ENCODE measurements at regions not wholly inside any gene's neighbourhood (a gene's known extent, or its start where the extent isn't known, plus 50 kb on each side); places are given as distances from the start of the nearest gene placed in this dataset.

DNA sequence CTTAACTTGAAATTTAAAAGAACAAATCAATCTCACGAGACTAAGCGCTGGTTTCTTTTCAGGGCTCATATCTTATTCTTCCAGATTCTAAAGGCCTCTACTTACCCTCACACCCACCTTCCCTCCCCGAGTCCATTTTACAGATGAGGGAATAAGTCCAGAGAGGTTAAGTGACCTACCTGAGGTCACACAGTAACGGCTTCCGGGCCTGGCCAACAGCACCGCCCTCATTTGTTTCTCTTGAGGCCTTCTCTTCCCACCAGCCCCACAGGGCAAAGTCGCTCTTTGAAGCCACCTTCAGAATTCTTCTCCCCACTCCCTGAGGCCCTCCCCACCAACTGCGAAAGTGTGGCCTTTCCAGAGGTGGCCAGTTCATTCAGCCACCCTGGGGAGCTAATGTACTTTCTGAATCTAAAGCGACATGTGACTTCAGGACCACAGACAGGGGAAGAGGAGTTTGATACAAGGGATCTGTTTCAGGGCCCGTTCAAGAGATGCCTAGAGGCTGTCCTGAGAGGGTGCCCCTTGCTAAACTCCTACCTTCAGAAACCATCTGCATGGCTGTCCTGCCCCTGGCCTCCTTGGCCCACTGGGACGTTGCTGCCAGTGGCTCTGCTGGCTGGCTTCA lies 275.3 kb downstream of the HAUS1 start:
- Histone ChIP-seq H3K9me3 (ENCODE audit: control insufficient read depth, insufficient read depth, low read depth, low read length) (no peaks in the 10 kb centered on the region), H3K27ac (ENCODE audit: low read depth, low read length) (no peak overlapping the region), H3K4me1 (ENCODE audit: control insufficient read depth, insufficient read depth, low read length) (no peaks in the 10 kb centered on the region), H3K9ac (ENCODE audit: low read length) (no peak overlapping the region), H3K36me3 (ENCODE audit: control insufficient read depth, insufficient read depth, low read length) (no peaks in the 10 kb centered on the region), H3K4me3 (ENCODE audit: low read depth, low read length) (no peak overlapping the region), H3K27me3 (ENCODE audit: control insufficient read depth, insufficient read depth, low read length) (no peaks in the 10 kb centered on the region)

DNA sequence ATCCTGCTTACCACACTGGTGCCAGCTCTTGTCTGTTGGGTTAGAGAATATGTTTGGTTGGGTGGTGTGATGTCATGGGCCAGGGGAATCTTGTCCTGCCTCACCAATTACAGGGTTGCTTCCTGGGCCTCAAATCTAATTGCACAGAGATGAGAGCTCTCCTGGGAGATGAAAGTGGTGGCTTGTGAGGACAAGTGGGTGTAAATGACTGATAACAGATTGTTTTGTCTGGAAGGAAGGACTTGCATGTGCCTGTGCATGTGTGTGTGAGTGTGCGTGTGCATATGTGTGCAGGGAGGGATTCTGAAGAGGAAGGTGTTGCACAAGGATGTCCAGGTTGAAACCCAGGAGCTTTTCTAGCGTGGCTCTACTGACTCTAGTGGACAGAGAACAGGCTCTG lies 271.9 kb downstream of the LOXHD1 start:
- Histone ChIP-seq H3K4me1 (ENCODE audit: control insufficient read depth, insufficient read depth, low read length) (no peaks in the 10 kb centered on the region), H3K9ac (ENCODE audit: low read length) (no peak overlapping the region), H3K27me3 (ENCODE audit: control insufficient read depth, insufficient read depth, low read length) (no peaks in the 10 kb centered on the region), H3K27ac (ENCODE audit: low read depth, low read length) (no peak overlapping the region), H3K9me3 (ENCODE audit: control insufficient read depth, insufficient read depth, low read depth, low read length) (no peaks in the 10 kb centered on the region), H3K36me3 (ENCODE audit: control insufficient read depth, insufficient read depth, low read length) (no peaks in the 10 kb centered on the region), H3K4me3 (ENCODE audit: low read depth, low read length) (no peak overlapping the region)

DNA sequence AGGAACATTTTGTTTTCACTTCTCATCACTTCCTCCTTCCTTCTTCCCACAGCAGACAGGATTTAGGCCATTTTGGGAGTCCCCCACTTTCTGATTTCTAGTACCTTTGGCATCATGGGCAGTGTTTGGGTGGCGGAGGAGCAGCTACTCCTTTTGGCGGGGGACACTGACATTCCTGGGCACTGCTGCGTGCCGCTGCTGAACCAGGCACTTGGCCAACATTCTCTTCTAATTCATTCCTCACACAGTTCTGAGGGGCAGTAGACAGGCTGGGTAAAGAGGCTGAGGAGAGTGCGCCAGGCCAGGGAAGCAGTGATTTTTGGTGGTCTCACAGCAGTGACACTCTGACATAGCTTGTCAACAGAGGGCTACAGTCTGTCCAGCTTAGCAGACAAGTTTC lies 270.2 kb downstream of the LOXHD1 start:
- H3K36me3 ChIP-seq (ENCODE audit: control insufficient read depth, insufficient read depth, low read length): no peaks in the 10 kb centered on the region
- no peak overlapping the region for H3K4me3 ChIP-seq (ENCODE audit: low read depth, low read length)
- H3K4me1 ChIP-seq (ENCODE audit: control insufficient read depth, insufficient read depth, low read length): no peaks in the 10 kb centered on the region
- H3K9ac ChIP-seq (ENCODE audit: low read length): no peak overlapping the region
- no peak overlapping the region for H3K27ac ChIP-seq (ENCODE audit: low read depth, low read length)
- H3K9me3 ChIP-seq (ENCODE audit: control insufficient read depth, insufficient read depth, low read depth, low read length): no peaks in the 10 kb centered on the region
- no peaks in the 10 kb centered on the region for H3K27me3 ChIP-seq (ENCODE audit: control insufficient read depth, insufficient read depth, low read length)

DNA sequence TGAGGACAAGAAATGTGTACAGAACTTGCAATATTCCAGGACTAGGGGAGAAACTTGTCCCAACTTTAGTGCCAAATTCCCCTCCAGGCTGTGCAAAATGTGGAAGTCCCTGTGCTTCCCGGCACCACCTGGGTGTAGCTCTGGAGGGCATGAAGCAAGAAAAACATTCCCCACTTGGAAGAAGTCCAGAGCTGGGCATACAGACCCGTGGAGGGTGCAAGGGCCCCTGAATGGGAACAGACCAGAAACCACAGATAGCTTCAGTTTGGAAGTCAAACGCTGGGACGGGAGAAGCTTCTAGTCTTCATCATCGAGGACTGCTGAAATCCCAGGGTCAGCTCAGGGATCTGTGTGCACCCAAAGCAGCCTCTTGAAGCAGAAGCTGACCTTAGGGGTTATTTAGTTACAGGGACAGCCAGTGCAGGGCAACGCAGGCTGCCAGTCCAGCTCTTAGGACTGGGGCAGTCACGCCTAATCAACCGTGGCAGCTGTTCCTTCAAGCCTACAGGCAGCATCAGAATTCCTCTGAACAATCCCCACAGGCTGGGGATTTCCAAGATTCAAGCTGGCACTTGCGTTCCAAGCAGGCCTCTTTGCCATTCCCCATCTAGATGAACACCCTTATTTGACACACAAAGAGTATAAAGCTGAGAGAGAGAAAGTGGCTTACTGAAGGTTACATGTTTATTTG lies 269.4 kb downstream of the LOXHD1 start:
- H3K27me3 ChIP-seq (ENCODE audit: control insufficient read depth, insufficient read depth, low read length): no peaks in the 10 kb centered on the region
- no peak overlapping the region for H3K4me3 ChIP-seq (ENCODE audit: low read depth, low read length)
- H3K4me1 ChIP-seq (ENCODE audit: control insufficient read depth, insufficient read depth, low read length): no peaks in the 10 kb centered on the region
- H3K9ac ChIP-seq (ENCODE audit: low read length): no peak overlapping the region
- no peaks in the 10 kb centered on the region for H3K36me3 ChIP-seq (ENCODE audit: control insufficient read depth, insufficient read depth, low read length)
- no peak overlapping the region for H3K27ac ChIP-seq (ENCODE audit: low read depth, low read length)
- H3K9me3 ChIP-seq (ENCODE audit: control insufficient read depth, insufficient read depth, low read depth, low read length): no peaks in the 10 kb centered on the region

DNA sequence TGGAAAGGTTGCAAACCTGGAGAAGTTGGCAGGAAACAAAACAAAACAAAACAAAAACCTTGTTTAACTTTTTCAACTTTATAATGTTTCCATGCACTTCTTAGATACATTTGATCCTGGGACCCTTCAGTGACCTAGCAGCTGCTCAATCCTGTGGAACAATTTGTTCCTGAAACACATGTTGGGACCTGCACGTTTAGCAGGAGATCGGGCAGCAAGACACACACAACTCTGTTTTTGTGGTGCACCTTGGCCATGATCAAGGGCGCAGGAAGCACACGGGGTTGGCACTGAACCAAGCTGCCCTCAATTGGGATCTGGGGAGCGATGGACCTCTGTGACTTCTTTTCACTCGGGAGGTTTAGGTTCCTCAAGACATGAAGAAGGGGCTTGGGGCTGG lies 268.7 kb downstream of the LOXHD1 start:
- Histone ChIP-seq H3K27ac (ENCODE audit: low read depth, low read length) (no peak overlapping the region), H3K9ac (ENCODE audit: low read length) (no peak overlapping the region), H3K36me3 (ENCODE audit: control insufficient read depth, insufficient read depth, low read length) (no peaks in the 10 kb centered on the region), H3K9me3 (ENCODE audit: control insufficient read depth, insufficient read depth, low read depth, low read length) (no peaks in the 10 kb centered on the region), H3K4me3 (ENCODE audit: low read depth, low read length) (no peak overlapping the region), H3K4me1 (ENCODE audit: control insufficient read depth, insufficient read depth, low read length) (no peaks in the 10 kb centered on the region), H3K27me3 (ENCODE audit: control insufficient read depth, insufficient read depth, low read length) (no peaks in the 10 kb centered on the region)

DNA sequence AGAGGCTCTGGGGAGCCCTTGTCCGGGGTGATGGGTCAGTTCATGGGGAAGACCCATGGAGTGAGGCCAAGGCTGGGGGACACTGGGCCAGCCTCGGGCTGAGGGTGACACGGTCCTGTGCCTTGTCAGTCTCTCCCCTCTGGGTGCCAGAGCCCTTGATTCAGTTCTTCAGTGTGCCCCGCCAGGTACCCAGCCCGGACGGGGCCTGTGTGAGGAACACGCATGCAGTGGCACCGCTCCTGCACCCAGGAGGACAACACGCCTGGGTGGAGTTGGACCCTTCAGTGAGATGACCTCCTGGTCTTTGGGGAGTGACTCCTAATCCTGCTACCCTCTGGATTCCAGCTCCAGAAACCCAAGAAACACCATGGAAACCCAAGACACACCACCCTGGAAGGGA lies 264.4 kb downstream of the LOXHD1 start:
- H3K36me3 ChIP-seq (ENCODE audit: control insufficient read depth, insufficient read depth, low read length): no peaks in the 10 kb centered on the region
- no peak overlapping the region for H3K27ac ChIP-seq (ENCODE audit: low read depth, low read length)
- no peaks in the 10 kb centered on the region for H3K27me3 ChIP-seq (ENCODE audit: control insufficient read depth, insufficient read depth, low read length)
- H3K4me1 ChIP-seq (ENCODE audit: control insufficient read depth, insufficient read depth, low read length): no peaks in the 10 kb centered on the region
- H3K4me3 ChIP-seq (ENCODE audit: low read depth, low read length): no peak overlapping the region
- H3K9ac ChIP-seq (ENCODE audit: low read length): no peak overlapping the region
- no peaks in the 10 kb centered on the region for H3K9me3 ChIP-seq (ENCODE audit: control insufficient read depth, insufficient read depth, low read depth, low read length)

DNA sequence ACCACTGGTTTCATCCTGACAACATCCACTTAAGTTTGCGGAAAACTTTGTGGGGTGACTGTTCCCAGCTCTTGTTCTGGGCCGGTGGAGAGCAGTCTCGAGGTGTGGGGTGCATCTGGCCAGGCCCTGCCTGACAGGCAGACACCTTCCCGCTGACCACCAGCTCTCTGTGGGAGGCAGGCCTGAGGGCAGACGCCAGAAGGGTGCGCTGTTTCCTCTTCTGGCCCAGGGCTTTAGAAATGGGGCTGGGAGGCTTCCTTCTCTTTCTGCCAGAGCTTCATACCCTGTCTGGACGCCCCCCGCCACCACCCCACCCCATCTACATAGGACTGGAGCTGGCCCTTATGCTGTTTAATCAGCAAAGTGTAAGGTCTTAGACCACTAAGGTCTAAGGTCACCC lies 263.8 kb downstream of the LOXHD1 start:
- H3K9ac ChIP-seq (ENCODE audit: low read length): no peak overlapping the region
- H3K27ac ChIP-seq (ENCODE audit: low read depth, low read length): no peak overlapping the region
- no peaks in the 10 kb centered on the region for H3K4me1 ChIP-seq (ENCODE audit: control insufficient read depth, insufficient read depth, low read length)
- no peaks in the 10 kb centered on the region for H3K36me3 ChIP-seq (ENCODE audit: control insufficient read depth, insufficient read depth, low read length)
- no peak overlapping the region for H3K4me3 ChIP-seq (ENCODE audit: low read depth, low read length)
- no peaks in the 10 kb centered on the region for H3K9me3 ChIP-seq (ENCODE audit: control insufficient read depth, insufficient read depth, low read depth, low read length)
- H3K27me3 ChIP-seq (ENCODE audit: control insufficient read depth, insufficient read depth, low read length): no peaks in the 10 kb centered on the region

DNA sequence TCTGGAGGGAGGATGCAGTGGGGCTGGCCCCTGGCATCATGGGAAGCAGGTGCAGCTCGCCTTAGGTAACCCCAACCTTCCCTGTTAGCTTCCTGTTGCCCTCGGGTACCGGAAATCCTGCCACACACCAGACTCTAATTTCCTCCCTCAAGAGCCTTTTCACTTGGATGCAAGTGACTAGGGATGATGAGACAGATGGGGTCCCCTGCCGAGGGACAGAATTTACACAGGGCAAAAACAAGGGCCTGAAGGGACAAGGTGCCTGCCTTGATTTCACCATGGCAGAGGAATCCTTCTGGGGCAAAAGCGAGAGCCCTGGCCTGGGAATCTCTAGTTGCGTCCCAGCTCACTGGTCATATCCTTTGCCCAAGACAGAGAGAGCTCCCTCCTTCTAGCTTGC lies 263.1 kb downstream of the LOXHD1 start:
- no peaks in the 10 kb centered on the region for H3K9me3 ChIP-seq (ENCODE audit: control insufficient read depth, insufficient read depth, low read depth, low read length)
- no peak overlapping the region for H3K9ac ChIP-seq (ENCODE audit: low read length)
- H3K4me3 ChIP-seq (ENCODE audit: low read depth, low read length): no peak overlapping the region
- H3K27me3 ChIP-seq (ENCODE audit: control insufficient read depth, insufficient read depth, low read length): no peaks in the 10 kb centered on the region
- no peak overlapping the region for H3K27ac ChIP-seq (ENCODE audit: low read depth, low read length)
- H3K36me3 ChIP-seq (ENCODE audit: control insufficient read depth, insufficient read depth, low read length): no peaks in the 10 kb centered on the region
- H3K4me1 ChIP-seq (ENCODE audit: control insufficient read depth, insufficient read depth, low read length): no peaks in the 10 kb centered on the region

DNA sequence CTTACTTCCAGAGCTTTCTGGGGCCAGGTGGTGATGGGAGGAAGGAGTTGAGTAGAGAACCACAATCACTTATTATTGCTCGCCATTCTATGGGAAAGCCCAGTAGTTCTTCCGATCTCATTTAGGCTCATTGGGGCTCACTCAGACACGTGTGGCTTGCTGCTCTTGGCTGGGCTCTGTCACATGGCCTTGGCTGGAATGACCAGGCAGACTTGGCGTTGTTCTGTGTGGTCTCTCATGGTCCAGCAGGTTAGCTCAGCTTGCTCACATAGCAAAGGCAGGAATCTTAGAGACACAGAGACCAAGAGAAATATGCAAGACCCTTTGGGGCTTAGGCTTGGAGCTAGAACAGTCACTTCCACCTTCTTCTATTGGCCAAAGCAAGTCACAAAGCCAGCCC lies 261.2 kb downstream of the LOXHD1 start:
- no peaks in the 10 kb centered on the region for H3K9me3 ChIP-seq (ENCODE audit: control insufficient read depth, insufficient read depth, low read depth, low read length)
- H3K27ac ChIP-seq (ENCODE audit: low read depth, low read length): no peak overlapping the region
- H3K36me3 ChIP-seq (ENCODE audit: control insufficient read depth, insufficient read depth, low read length): no peaks in the 10 kb centered on the region
- no peaks in the 10 kb centered on the region for H3K27me3 ChIP-seq (ENCODE audit: control insufficient read depth, insufficient read depth, low read length)
- H3K4me1 ChIP-seq (ENCODE audit: control insufficient read depth, insufficient read depth, low read length): no peaks in the 10 kb centered on the region
- H3K4me3 ChIP-seq (ENCODE audit: low read depth, low read length): no peak overlapping the region
- H3K9ac ChIP-seq (ENCODE audit: low read length): no peak overlapping the region

DNA sequence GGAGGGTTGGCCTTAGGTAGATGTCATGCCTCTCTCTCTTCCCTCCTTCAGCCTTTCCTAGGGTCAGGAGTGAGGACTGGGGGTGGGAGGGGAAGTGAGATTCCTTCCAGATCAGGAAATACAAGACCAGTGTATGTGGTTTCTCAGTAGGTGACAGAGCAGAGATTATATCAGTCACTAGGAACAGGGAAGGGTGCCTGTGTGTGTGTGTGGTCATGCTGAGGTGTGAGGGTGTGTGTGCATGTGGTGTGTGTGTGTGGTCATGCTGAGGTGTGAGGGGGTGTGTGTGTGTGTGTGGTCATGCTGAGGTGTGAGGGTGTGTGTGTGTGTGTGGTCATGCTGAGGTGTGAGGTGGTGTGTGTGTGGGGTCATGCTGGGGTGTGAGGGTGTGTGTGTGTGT lies 259.8 kb downstream of the LOXHD1 start:
- Histone ChIP-seq H3K9me3 (ENCODE audit: control insufficient read depth, insufficient read depth, low read depth, low read length) (no peaks in the 10 kb centered on the region), H3K36me3 (ENCODE audit: control insufficient read depth, insufficient read depth, low read length) (no peaks in the 10 kb centered on the region), H3K27ac (ENCODE audit: low read depth, low read length) (no peak overlapping the region), H3K4me3 (ENCODE audit: low read depth, low read length) (no peak overlapping the region), H3K27me3 (ENCODE audit: control insufficient read depth, insufficient read depth, low read length) (no peaks in the 10 kb centered on the region), H3K9ac (ENCODE audit: low read length) (no peak overlapping the region), H3K4me1 (ENCODE audit: control insufficient read depth, insufficient read depth, low read length) (no peaks in the 10 kb centered on the region)

DNA sequence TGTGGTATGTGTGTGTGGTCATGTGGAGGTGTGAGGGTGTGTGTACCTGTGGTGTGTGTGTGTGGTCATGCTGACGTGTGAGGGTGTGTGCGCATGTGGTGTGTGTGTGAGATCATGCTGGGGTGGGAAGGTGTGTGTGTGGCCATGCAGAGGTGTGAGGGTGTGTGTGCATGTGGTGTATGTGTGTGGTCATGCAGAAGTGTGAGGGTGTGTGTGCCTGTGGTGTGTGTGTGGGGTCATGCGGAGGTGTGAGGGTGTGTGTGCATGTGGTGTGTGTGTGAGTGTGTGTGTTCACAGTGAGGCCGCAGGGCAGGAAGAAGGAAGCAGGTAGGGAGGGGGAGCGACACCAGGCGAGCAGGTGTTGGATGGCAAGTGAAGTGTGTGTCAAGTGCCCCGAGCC lies 259.0 kb downstream of the LOXHD1 start:
- H3K27ac ChIP-seq (ENCODE audit: low read depth, low read length): no peak overlapping the region

More for the DNA sequence above, 259.0 kb downstream of the LOXHD1 start:
- H3K9me3 ChIP-seq (ENCODE audit: control insufficient read depth, insufficient read depth, low read depth, low read length): no peaks in the 10 kb centered on the region
- H3K36me3 ChIP-seq (ENCODE audit: control insufficient read depth, insufficient read depth, low read length): no peaks in the 10 kb centered on the region
- no peaks in the 10 kb centered on the region for H3K4me1 ChIP-seq (ENCODE audit: control insufficient read depth, insufficient read depth, low read length)
- no peaks in the 10 kb centered on the region for H3K27me3 ChIP-seq (ENCODE audit: control insufficient read depth, insufficient read depth, low read length)
- H3K9ac ChIP-seq (ENCODE audit: low read length): no peak overlapping the region
- H3K4me3 ChIP-seq (ENCODE audit: low read depth, low read length): no peak overlapping the region
